GM11168 (cell line): ENCODE measurements at regions not wholly inside any gene's neighbourhood (a gene's known extent, or its start where the extent isn't known, plus 50 kb on each side); places are given as distances from the start of the nearest gene placed in this dataset.
"Not testable (repeated sequence)": the region's sequence is repeated elsewhere in the genome, so short reads cannot be mapped to it uniquely, and the experiment has no call there.

Source experiments
- in situ Hi-C: fragments of 300-500 bp; cut with MboI; formaldehyde crosslinking; loops from one replicate; pipeline ENCODE4 v1.12.0; 2022; ENCODE audit warnings: low sequenced_read_pairs; ENCODE audit not compliant: unreplicated experiment

DNA sequence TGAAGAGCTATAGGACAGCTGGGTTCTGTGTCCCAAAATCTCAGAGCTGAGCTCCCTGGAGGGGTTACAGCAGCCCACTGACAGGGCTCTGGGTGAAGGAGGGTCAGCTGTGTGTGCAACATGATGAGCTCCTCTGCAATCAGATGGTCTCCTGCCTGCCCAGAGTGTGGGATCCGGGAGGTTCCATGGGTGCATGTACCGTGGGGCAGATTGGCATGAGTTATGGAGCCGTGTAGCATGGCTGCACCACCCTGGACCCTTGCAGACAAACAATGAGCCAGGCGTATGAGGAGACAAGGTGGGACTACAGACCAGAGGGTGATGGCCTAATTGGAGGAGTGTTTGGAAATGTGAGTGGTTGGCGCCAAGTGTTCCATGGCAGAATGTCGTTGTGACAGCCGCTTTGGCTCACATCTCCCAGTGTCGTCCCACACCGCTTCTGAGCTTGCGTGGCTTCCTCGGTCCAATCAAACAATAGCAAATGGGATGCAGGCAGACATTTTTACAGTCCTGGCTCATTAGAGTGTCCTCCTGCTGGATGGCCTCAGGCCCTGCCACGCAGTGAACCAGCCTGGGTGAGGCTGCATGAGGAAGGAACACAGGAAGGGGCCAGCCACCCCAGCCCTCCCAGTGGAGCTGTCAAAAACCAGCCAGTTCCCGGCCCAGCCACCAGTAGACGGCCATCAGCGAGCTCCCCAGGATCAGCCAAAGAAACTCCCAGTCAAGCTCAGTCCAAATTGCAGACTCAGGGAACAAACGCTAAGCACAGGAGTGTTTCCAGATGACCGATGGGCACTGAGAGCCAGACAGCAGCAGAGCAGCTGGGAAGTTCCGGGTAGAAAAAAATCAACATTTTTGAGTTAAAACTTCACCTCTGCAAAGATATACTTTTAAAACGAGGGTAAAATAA is 1066.9 kb downstream of the BRD1 start:
- in situ Hi-C loops = no loop called here

DNA sequence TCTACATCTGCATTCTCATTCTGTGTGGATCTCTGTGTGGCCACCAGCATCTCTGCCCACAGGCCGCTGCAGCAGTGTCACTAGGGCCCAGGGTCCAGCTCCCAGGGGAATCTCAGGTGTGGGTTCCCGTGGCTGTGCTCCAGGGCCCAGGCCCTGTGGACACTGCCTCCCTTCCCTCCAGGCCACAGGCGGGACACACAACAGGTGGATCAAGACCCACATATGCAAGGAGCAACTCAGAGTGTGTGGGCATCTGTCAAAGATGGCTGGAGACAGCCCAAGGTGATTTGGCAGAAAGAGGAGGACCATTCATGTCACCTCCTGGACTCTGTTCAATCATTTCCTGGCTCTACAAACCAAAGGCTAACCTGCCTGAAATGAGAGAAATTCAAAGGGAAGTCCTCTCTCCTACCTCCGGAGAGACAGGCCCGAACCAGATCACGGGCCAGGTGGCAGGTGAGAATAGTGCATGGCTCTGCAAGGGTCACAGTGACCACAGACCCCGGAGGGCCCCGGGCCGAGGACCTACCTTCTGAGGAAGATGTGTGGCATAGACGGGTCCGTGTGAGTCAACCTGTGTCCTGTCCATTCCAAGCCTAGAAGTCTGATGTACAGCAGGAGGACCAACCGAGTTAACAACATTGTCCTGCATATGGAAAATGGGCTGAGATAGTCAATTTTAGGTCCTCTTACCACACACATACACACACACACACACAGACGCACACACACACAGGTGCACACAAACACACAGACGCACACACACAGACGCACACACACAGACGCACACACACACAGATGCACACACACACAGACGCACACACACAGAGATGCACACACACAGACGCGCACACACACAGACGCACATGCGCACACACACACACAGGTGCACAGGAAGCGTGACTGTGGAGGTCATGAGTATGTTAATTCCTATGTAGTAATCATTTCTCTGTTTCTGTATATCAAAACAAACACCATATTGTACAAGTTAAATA is 1068.5 kb downstream of the BRD1 start:
- in situ Hi-C loops = no loop called here

DNA sequence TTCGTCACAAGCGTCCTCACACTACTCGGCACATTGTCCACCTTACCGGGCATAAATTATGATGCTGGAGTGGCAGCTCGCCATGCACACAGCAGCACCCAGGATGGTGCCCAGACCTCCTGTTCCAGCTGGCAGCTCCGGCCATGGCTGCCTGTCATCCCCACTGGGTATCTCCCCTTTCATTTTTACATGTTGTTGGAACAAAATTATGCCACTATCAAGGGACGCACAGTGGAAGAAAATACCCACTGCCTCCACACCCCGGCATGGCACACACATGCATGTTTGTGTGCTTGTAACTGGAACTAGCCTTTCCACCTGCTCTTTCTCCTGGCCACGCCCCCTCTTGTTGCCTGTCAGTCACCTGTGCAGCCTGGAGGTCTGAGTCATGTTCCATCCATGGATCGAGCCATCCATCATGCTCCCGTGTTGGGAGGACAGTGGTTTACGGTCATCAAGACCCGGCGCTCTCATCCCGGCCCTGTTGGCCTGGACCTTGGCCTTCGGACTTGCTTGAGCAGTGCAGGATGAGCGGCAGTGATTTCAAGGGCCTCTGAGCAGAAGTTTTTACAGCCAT is 1069.6 kb downstream of the BRD1 start:
- in situ Hi-C loops = no loop called here

DNA sequence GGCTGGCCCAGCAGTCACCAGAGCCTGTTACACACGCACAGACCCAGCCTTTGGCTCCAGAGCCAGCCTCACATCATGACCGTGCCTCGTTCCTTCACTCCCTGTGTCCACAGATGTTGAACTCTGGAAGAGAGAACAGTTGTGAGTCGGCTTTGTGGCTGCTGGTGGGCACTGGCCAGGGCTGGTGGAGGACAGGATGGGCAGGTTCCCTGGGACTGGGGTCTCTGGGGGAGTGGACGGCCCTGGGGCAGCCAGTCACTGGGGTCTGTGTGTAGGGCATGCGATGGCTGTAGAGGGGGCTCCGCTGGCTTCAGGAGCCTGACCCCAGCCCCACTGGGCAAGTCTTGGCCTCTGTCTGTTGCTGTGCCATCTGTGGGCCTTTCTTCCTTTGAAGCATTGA is 1070.1 kb downstream of the BRD1 start:
- in situ Hi-C loops = no loop called here

DNA sequence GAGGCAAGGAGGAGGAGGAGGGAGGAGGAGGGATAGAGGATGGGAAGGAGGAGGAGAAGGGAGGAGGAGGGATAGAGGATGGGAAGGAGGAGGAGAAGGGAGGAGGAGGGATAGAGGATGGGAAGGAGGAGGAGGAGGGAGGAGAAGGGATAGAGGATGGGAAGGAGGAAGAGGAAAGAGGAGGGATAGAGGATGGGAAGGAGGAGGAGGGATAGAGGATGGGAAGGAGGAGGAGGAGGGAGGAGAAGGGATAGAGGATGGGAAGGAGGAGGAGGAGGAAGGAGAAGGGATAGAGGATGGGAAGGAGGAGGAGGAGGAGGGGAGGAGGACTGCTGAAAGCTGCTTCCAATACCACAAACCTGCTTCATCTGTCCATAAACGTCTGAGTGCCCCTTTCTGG is 1070.5 kb downstream of the BRD1 start:
- in situ Hi-C loops = not testable (repeated sequence)

DNA sequence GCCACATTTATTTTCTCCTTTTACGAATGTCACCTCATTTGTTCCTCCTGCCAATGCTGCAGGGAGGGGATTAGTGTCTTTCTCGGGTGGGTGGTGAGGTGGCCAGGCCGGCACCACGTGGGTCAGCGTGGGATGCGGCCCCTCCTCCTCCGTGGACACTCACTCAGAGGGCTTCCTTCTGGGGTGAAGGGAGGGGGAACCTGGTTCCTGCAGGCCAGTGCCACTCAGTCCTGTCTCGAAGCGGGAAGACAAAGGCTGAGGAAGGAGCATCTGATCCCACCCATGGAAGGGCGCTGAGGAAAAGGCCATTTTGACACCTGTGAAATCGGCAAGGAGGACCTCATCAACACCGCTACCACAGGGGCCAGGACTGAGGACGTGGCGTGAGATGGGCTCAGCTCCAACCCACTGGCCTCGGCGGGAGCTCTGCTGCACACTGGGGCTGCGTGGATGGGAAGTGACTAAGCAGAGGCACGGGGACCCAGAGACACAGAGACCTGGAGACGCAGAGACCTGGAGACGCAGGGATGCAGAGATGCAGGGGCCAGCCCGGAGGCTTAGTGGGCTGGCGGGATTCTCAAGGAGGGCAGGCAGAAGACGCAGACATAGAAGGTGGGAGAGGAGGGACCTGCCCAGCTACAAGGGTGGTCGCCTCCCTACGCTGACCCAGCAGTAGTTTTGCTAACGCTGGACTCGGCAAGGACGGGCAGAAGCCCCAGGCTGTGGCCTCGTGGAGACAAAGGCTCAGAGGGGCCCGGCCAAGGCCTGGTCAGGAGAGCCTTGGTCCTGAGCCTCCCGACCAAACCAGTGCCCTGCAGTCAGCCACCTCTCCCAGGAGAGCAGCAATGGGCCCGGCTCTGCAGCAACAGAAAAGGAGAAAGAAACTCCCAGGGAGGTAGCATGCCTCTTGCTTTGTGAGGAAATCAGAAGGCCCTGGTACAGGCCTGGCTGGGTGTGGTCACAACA is 1071.2 kb downstream of the BRD1 start:
- in situ Hi-C loops = no loop called here

DNA sequence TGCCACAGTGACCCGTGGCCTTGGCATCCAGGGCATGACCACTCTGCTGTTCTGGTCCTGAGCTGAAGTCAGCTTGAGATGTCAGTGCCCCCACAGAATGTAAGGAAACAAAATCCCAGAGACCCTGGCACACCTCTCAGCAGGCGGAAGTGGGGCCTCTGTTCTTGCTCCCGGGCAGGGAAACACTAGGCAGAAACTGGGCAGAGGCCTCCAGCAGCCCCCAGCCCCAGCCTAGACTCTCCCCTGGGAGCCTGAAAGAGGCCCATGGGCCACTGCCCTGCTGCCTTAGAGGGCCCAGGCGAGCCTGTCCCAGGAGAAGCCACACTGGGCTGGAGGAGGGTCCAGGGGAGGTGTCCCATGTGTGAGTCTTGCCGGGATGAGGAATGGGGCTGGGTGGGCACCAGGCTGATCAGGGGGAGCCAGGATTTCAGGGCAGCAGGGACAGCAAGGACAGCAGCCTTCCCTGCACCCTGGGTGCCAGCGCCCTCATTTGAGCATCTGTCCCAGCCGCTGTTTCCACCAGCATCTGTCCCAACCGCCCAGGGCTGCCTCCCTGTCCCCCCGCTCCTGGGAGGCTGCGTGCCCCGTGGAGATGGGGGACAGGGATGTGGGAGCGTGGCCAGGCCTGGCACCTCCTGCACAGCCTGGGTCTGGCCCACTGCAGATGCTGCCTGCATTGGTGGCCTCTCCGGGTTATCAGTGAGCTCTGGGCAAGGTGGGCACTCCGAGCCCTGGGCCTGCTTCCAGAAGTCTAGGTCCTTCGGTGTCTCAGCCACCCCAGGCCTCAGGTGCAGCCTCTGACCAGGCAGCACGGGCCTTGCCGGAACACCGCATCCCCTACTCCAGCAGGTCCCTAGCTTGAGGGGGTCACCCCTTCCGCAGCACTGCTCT is 1072.4 kb downstream of the BRD1 start:
- in situ Hi-C loops = no loop called here

DNA sequence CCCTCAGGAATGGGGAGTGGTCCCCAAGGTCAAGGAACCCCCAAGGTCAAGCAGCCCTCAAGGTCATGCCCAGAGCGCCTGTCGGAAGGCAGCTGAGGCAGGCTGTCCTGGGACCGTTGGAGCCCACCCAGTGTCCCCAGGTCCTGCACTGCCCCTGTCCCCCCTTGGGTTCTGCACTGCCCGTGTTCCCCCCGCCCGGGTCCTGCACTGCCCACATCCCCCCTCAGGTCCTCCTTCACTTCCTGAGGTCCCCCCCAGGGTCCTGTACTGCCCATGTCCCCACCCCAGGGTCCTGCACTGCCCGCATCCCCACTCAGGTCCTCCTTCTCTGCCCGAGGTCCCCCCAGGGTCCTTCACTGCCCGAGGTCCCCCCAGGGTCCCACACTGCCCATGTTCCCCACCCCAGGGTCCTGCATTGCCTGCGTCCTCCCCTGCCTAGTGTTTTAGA is 1073.0 kb downstream of the BRD1 start:
- in situ Hi-C loops = no loop called here

DNA sequence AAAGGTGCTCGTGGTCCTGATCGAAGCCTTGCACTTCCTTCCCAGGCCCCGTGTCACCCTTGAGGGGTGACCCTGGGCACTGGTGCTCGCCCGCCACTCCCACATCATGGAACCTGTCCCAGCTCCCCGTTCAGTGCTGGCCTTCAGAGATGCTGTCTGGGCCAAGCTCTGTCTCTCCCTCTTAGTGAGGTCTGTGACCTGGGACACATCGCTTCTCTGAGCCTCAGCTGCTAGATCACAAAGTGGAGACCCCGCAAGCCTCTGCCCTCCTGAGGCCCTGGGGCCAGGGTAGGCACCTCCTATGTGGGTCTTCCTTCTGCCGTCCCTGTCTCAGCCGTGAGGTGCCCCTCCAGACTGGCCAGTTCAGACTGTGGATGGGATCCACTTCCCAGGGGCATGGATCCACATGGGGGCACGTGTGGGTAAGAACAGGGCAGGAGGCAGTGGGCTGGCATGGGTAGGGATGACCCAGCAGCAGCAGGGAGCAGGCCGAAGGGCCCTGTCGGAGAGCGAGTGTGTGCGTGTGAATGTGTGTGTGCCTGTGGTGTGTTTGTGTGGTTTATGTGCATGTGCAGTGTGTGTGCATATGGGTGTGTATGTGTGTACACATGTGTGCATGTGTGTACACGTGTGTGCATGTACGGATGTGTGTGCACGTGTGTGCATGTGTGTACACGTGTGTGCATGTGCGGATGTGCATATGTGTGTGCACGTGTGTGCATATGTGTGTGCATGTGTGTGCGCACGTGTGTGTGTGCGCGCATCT is 1073.7 kb downstream of the BRD1 start:
- in situ Hi-C loops = no loop called here

DNA sequence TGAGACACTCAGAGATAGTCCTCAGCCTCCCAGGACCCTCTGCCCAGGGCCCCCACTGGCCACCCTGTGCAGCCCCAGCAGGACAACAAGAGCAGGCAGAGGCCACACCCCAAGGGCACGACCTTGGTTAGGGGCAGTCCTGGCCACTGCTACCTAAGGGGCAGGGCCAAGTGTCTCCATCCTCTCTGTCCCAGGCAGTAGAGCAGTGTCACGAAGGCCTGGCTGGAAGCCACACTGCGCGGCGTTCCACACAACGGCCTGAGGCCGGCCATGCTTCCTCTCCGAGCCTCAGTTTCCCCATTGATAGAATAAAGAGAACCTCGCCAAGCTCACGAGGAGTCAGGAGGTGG is 1074.3 kb downstream of the BRD1 start:
- in situ Hi-C loops = no loop called here

DNA sequence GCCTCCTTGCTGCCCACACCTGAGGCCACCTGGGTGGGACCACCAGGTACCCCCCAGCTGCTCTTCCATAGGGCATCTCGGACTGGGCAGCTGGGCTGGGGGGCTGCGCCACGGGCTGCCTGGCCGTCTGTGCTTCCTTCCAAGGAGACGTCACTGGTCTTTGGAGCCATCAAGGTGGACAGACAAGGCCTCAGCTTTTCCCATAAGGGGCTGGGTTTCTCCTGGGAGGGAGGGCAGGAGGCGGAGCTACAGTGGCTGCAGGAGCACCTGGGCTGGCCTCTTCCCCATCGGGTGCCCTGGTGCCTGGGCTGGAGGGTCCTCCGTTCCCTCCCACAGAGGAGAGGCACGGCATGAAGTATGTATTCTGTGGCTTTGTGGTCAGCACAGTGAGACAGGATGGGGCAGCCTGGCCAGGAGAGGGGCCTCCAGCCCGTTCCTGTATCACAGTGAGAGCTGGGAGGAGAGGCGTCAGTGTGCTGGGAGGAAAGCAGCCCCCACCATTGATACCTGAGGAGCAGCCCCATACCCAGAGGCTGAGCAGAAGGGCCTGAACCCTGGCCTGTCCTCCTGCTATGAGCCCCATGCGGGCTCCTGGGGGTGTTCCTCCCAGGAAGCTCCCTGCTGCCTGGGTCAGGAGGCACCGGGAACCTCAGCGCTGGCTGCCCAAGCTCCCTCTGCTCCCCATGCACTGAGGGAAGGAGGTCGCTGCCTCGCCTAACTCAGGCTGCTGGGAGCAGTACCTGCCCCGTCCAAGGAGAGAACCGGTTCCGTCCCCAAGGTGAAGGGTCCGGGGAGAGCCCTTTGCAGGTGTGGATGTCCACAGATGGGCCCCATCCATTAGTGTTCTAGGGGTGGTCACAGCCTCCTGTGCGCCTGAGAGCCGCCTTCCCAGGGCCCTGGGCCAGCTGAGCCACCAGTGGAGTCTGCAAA is 1075.0 kb downstream of the BRD1 start:
- in situ Hi-C loops = no loop called here

DNA sequence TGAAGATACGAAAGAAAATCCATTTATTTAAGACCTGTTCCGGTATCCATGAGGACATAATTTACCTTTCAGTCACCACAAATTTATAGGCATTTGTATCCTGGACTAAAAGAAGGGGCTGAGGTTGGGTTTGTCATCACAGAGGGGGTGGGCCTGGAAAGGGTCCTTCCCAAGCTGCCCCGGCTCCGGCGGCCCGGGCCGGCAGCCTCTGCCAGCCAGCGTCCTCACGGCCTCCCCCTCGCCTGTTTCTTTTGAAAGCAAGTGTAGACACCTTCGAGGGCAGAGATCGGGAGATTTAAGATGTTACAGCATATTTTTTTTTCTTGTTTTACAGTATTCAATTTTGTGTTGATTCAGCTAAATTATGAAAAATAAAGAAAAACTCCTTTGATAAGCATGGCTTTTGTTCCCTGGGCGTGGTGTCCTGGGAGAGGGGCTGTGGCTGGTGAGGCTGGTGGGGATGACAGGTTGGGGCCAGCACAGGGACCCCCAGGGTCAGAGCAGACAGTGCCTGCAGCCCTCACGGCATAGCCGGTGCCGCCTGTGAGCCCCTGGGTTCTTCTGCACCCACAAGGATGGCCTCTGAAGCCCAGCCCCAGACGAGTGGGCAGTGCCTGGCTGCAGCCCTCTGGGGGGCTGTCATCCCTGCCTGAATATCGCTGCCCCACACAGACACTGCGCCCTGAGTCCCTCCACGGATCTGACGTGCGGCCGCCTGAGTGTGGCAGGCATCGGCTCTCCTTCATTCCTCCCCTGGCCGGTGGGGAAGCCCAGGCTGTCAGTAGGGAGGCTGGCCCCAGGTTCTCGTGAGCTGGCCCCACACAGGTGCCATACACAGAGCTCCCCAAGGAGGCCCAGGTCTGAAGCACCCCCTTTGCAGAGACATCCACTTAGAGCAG is 1075.9 kb downstream of the BRD1 start:
- in situ Hi-C loops = no loop called here

DNA sequence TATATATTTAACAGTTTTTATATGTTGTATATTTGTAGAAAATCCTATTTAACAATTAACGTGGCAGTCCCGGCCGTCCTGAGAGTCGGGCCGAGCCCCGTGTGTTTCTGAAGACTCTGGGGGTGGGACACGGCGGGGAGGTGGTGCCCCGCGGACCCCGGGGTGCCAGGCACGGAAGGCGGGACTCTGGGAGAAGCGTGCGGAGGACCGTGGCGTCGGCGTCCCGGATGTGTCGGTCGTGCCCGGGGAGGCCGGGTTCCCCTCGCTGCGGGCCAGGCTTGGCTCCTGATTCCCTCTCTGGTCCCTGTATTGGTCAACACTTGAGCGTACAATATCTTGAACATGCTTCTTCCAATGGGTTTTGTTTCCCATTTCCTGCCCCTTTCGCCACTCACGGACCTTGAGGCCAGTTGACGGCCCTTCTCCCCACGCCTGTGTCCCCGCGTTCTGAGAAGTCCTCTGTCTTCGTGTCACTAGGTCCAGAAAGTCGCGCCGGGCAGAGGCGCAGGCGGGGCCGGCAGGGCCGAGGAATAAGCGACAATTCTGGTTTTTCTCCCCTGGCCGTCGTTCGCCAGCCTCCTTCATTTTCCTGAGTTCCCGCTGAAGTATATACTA is 1076.7 kb downstream of the BRD1 start:
- in situ Hi-C loops = no loop called here

DNA sequence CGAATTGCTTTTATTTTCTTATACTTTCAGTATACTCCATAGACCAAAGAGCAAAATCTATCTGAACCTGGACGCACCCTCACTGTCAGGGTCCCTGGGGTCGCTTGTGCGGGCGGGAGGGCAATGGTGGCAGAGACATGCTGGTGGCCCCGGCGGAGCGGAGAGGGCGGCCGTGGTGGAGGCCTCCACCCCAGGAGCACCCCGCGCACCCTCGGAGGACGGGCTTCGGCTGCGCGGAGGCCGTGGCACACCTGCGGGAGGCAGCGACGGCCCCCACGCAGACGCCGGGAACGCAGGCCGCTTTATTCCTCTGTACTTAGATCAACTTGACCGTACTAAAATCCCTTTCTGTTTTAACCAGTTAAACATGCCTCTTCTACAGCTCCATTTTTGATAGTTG is 1077.4 kb downstream of the BRD1 start:
- in situ Hi-C loops = no loop called here

DNA sequence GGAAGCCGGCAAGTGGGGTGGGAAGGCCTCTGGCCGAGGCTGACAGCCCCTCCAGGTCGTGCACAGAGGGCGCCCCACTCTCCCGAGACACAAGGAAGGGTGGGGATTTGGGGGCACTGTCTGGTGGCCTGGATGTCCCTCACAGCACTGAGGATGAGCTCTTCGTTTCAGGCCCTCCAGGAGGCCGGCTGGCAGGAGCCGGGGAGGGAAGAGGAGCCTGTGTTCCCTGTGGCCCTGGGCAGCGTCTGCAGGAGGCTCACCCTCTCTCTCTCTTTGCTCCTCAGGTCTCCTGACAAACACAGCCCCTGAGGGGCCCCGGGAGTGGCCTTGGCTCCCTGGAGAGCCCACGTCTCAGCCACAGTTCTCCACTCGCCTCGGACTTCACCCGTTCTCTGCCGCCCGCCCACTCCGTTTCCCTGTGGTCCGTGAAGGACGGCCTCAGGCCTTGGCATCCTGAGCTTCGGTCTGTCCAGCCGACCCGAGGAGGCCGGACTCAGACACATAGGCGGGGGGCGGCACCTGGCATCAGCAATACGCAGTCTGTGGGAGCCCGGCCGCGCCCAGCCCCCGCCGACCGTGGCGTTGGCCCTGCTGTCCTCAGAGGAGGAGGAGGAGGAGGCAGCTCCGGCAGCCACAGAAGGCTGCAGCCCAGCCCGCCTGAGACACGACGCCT is 1078.0 kb downstream of the BRD1 start:
- in situ Hi-C loops = no loop called here
